GM12891 (cell line): ENCODE measurements at regions not wholly inside any gene's neighbourhood (a gene's known extent, or its start where the extent isn't known, plus 50 kb on each side); places are given as distances from the start of the nearest gene placed in this dataset.

Source experiments
- POLR2A ChIP-seq: IDR thresholded peaks from 2 replicates; pipeline ENCODE4 v1.6.1; 2011; ENCODE audit warnings: low read depth, low read length, control low read depth
- POLR2AphosphoS5 ChIP-seq: IDR thresholded peaks from 2 replicates; pipeline ENCODE4 v1.6.1; 2011; ENCODE audit warnings: low read depth, low read length, control low read depth
- POU2F2 ChIP-seq: IDR thresholded peaks from 2 replicates; pipeline ENCODE4 v1.6.1; 2011; ENCODE audit warnings: low read depth, mild to moderate bottlenecking, control low read depth, low read length, moderate library complexity
- TAF1 ChIP-seq: IDR thresholded peaks from 2 replicates; pipeline ENCODE4 v1.6.1; 2011; ENCODE audit warnings: low read depth, low read length, control low read depth

GRCh38 chr21:35801391-35801790 lies 258.9 kb downstream of the SETD4 start:
- no peak for TF ChIP-seq POLR2A
- TF ChIP-seq POLR2AphosphoS5, result no peak
- no peak for TF ChIP-seq TAF1
- no peak for TF ChIP-seq POU2F2
